NCI-H146 treated with DMSO at 0.1 percent for 48 hours (cell line): ENCODE measurements at regions not wholly inside any gene's neighbourhood (a gene's known extent, or its start where the extent isn't known, plus 50 kb on each side); places are given as distances from the start of the nearest gene placed in this dataset.
"Not testable (repeated sequence)": the region's sequence is repeated elsewhere in the genome, so short reads cannot be mapped to it uniquely, and the experiment has no call there.

ENCODE experiments used
- DNase-seq: peaks from one replicate; lab custom pipeline; 2025; ENCODE audit not compliant: unreplicated experiment; lab: John Stamatoyannopoulos, UW

DNA sequence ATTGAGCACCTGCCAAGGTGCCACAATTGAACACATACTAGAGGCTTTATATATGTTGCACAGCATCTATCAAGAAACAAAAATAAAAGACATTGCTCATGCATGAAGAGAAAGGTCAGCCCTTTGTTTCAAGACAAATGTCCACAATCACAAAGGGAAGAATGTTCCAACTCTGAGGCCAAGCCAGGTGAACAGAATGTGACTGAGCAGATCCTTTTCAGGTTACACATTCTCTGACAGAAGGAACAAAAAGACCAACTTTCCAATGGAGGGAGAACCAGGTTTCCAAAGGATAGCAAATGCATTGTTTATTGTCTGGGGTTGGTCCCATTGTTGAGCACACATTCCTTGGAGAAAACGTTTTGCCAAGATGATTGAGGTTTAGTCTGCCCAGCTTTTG, 50.2 kb upstream of the FAM174B start:
- DNase-seq: no peak

DNA sequence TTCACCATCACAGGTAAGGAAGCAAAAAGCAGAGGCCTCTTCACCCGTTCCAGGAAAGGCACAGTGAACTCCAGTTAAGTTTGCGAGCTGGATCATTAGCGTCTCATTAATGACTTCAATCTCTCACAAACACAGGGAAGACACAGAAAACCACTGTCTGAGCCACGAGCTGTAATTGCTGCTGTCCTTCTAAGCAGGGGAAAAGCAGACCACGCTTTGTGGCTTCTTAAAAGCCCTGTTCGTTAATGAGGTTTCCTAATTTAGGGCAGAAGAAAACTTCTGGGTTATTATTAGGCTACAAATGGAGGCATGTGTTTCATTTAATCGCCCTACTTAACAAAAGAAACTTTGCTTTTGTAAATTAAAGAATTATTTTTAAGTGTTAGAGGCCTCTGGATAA, 50.6 kb upstream of the FAM174B start:
- no peak for DNase-seq

DNA sequence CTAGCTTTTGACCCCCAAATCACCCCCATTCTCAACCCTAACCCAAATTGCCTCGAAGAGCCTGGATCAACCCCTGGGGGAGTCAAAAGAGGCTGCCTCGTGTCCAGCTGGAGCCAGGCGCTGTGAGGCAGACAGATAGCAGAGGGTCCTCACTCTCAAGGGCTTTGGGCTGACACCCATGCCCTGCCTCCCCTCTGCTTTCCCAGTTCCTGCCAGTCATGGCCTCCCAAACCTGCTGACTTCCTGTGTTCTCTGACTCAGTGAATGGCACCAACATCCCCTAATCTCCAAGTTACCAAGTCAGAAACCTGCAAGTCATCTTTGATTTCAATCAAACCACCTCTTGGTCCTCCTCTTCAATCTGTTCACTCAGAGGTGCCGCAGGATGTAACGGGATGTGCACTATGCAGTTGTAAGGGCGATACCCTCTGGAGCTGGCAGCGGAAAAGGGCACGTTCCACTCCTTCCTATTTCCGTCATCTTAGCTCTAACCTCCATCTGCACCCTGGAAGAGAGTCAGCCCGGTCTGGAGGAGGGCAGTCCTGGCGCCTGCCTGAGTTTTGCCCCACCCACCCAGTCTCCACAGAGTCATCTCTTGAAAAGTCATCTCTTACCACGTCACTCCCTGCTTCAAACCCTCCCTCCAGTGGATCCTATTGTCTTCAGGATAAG, 52.4 kb upstream of the FAM174B start:
- DNase-seq: no peak

DNA sequence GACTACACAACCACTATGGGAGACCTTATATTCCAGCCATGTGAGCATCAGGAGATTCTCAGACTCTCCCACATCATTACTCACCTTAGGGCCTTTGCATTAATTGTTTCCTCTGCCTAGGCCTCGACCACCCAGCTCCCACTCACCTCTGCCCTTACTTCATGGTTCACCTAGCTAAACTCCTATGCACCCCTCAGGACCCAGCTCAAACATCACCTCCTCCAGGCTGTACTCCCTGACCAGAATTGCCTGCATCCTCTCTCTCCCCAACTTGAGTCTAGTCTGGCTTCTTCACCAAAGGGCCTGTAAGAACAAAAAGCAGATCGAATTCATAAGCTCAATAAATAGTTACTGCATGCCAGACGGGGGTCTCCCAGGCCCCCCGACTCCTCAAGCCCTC, 53.1 kb upstream of the FAM174B start:
- DNase-seq: no peak

DNA sequence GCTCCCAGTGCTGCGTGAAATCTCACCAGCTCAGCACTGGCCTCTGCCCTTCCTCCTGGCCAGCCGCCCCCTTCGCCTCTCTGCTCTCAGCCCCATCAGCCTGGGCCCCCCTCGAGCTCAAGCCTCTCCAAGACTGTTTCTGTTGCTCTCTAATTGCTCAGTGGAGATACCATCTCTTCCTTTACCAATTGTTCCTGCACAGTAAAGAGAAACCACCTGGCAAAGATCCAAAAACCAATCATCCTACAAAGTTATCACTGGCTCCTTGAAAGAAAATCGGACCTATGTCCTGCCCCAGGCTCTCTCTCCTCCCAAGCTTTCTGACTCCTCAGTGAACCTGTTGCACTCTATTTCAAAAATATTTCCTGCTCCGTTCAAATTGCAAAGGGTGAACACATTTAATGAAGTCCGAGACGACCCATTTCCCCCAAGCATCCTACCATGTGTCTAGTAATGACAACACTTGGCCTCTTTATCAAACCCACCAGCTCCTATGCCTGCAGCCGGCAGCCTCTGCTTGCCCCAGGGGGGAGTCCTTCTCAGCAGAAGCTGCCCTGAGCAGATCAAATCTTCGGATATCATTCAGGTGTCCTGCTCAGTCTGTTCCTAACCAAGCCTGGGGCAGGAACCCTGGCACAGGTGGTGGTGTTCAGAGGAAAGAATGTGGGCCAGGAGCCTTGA, 53.7 kb upstream of the FAM174B start:
- no peak for DNase-seq

DNA sequence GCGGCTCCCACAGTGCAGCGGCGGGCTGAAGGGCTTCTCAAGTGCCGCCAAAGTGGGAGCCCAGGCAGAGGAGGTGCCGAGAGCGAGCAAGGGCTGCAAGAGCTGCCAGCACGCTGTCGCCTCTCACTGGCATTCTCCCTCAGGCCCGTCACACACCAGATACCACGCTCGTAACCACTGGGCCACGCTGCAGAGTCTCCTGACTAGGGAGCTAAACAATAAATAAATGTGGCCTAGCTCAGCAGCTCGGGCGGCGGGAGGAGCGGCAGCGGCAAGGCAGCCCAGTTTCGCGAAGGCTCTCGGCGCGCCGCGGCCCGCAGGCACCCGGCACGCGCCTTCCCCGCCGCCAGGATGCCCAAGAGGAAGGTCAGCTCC, 55.9 kb upstream of the FAM174B start:
- DNase-seq: no peak

DNA sequence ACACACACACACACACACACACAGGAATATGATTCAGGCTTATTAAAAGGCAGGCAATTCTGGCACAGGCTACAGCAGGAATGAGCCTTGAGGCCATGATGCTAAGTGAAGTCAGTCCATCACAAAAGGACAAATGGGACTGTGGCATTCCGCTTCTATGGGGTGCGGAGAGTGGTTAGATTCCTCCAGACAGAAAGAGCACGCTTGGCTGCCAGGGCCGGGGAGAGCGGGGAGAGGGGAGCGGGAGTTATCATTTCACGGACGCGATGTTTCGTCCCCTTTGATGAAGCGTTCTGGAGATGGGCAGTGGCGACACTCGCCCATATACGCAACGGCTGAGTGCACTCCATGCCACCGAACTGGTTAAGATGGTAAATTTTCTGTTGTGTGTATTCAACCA, 58.5 kb upstream of the FAM174B start:
- DNase-seq: no peak

DNA sequence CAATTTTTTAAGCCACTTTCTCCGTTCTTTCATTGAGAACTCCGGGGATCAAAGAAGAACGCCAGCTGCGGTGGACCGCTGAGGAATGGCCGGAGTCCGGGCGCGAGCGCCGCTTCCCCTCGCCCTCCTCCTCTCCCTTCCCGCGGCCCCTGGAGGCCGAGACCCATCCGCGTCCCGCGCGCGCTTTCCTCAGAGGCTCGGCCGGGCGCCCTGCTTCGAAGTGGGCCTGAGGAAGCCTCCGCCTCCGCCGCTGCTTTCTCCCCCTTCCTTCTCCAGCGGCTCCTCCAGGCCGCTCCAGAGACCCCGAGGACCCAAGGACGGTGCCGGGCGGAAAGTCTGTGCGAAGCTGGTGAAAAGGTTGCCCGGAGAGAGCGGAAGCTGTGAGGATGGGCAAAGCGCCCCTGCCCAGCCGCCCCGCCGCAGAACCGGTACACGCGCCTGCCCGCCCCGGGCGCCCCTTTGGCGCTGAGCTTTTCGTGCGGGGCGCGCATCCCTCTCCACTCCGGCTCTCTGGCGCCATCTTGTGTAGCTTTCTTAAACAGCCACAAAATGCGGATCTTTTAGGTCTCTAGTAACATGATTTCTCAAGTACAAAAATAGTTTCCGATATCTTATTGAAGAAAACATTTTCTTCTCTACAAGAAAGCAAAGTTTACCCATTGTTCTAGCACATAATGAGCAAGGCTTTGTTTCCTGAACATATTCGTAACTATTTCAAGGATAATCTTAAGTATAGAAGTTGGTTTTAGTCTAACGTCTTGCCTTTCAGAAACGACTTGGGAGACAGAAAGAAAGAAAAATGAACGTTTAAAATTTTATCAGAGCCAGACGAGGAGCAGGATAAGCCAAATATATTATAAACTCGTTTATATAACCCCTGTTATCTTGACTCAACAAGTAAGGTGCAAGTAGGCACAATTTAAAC, 59.2 kb upstream of the FAM174B start:
- DNase-seq: peak; percentile 49

DNA sequence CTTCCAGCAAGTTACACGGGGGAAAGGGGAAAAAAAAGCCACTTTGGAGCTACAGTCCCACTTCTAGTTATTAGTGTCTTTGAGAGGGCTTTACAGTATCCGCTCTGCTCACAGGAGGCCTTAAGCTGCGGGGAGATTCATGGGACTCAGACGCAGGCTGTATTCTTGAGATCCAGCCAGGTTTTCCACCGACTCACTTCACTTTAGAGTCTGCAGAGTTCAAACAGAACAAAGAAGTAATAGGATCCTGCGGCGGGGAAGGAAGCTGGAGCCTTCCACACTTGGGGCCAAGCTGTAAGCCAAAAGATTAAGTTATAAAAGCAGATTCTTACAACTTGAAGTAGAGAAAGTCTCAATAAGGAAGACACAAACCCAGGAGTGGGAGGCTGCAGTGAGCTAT, 60.2 kb upstream of the FAM174B start:
- DNase-seq: no peak

DNA sequence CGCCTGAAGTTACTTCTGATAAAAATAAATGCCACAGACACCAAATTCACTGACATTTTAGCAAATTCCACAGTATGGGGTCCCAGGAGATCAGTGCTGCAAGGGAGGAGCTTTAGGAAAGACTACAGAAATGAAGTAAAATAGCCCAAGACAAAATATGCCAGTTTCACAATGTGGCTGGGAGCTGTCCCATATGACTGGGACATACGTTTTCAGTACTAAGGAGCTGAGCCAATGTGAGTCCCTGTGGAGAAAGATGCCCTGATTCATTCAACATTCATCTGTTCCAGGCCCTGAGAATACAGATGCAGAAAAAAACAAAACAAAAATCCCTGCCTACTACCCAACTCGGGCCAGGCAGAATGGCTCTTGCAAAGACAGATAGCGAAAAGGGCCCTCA, 63.4 kb upstream of the FAM174B start:
- no peak for DNase-seq

DNA sequence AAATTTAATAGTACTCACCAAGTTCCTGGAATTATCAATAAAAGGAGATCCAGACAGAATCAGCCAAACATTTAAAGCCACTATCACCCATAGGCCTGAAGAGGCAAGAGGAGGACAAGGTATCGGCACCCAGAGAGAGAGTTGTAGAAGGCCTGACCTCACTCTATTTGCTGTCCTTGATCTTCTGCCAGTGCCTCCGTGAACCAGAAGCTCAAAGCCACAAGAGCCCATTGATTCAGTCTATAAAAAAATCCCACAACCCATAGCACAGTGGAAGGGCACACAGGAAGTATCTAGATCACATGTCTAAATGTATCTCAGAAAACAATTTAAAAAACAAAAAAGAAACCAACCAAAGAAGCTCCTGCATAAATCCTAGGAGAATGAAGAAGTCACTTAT, 68.6 kb upstream of the FAM174B start:
- no peak for DNase-seq

DNA sequence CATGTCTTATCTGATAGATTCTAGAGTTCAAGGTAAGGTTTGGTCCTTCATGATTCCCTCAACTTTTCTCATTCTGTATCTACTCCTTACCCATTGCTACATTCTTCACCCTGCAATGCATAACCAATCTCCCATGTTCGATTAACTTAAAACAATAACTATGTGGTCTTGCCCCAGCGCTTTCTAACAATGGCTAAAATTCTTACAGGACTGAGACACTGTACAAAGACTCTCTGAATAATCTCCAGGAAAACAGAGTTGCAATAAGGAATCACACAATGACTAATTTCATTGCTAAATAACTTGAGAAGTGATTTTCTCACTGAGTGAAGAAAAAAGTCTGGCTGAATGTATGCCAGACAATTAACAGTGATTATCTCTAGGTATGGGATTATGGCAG, 69.6 kb upstream of the FAM174B start:
- DNase-seq: no peak

DNA sequence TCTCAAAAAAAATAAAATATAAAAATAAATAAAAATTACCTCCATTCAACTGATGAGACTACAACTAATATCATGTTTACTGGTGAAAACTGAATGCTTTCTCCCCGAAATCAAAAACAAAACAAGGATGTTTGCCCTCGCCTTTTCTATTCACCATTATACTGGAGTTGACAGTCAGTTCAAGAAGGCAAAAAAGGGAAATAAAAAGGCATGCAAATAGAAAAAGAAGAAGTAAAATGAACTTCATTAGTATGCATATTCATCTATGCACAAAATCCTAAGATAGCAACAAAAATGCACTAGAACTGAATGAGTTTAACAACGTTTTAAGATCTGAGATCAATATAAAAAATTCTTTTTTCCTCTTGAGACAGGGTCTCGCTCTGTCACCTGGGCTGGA, 72.7 kb upstream of the FAM174B start:
- no peak for DNase-seq

DNA sequence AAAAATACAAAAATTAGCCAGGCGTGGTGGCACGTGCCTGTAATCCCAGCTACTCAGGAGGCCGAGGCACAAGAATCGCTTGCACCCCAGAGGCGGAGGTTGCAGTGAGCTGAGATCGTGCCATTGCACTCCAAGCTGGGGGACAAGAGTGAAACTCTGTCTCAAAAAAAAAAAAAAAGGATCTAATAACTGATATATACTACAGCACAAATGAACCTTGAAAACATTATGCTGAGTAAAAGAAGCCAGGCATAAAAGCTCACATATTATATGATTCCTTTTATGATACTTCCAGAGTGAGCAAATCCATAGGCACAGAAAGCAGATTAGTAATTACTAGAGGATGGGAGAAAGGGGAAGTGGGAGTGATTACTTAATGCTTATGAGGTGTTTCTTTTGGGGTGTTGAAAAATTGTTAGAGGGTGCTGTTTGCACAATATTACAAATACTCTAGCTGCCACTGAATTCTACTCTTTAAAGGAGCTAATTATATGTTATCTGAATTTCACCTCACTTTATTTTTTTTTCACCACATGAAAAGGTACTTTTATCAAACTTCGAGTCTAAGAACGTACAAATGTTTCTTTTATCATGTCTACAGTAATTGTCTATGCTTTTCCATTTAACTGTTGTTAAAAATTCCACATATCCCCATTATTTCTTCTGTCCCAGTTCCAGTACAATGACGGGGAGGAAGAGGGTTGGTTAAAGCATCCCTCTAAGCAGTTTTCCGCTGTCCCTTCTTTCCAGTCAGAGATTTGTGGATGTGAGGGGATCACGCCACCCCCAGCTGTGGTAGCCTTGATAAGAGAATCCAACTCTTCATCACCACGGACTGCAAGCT, 77.7 kb upstream of the FAM174B start:
- DNase-seq: no peak

DNA sequence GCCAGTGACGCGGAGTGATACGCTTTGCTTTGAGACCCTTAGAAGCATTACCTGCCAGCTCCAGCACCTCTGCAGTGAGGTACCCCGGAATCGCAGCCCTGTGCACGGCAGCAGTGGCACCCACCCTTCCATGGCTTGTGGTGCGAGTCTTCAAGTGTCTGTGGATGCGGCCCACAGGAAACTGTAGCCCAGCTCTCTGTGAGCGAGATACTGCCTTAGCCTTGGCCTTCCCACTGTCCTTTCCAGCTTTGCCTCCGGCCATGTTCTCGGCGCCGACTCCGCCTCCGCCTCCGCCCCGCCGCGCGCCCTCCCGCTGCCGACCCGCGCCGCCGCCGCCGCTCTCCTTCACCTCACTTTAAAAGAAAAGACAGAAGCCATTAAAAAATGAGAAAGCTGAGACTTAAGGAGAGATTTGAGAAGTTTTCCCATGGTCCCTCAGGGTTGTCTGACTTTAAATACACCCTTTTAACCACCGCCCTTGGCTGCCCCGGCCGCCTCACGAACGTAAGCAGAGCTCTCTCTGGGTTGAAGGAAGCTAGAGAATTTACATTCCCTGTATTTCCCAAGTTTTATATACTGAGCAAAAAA, 78.5 kb upstream of the FAM174B start:
- peak; percentile 49 for DNase-seq

DNA sequence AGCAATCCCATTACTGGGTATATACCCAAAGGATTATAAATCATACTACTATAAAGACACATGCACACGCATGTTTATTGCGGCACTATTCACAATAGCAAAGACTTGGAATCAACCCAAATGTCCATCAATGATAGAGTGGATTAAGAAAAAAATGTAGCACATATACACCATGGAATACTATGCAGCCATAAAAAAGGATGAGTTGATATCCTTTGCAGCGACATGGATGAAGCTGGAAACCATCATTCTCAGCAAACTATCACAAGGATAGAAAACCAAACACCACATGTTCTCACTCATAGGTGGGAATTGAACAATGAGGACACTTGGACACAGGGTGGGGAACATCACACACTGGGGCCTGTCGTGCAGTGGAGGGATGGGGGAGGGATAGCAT, 83.7 kb upstream of the FAM174B start:
- DNase-seq: not testable (repeated sequence)

DNA sequence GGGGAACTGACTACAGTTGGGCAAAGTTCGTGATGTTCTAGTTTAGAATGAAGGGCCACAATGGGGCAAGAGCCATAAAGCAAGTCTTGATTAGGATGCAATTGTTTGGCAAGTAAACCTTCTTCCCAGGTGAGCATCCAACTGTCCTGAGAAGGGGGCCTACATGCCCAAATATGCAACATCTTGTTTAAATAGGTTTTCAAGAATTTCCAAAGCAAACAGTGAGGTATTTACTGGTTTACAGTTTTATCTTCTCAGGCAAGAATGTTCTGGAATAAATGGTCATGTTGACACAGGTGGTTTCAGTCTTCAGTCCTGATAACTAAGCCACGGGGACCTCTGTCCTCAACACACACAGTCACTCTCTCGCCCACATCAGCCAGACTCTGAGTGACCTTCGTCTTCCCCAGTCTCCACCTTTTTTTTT, 90.3 kb upstream of the FAM174B start:
- no peak for DNase-seq

DNA sequence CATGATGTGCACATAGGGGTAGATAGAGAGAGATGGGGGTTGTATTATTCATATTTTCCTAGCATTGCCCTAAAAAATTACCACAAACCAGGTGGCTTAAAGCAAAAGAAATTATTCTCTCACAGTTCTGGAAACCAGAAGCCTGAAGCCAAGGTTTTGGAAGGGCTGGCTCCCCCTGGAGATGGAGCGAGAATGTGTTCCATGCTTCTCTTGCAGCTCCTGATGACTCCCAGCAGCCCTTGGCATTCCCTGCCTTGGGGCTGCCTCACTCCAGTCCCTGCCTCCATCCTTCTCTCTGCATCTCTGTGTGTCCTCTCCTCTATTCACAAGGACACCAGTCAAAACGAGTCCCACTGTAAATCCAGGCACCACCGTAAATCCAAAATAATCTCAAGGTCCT, 91.5 kb upstream of the FAM174B start:
- DNase-seq: no peak

DNA sequence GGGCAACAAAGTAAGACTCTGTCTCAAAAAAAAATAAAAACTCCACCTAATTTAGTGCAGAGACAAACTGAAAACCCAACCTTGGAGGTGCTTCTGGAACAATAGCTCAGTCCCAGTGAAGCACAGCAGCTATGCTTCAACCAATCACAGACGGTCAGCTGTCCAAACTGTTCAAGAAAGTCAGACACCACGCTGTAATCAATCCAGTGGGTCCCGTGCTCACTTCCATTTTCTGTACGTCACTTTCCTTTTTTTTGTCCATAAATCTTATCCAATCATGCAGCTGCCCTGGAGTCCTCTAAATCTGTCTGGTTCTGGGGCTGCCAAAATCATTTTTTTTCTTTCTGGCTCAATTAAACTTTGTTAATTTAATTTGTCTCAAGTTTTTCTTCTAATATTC, 93.6 kb upstream of the FAM174B start:
- no peak for DNase-seq

DNA sequence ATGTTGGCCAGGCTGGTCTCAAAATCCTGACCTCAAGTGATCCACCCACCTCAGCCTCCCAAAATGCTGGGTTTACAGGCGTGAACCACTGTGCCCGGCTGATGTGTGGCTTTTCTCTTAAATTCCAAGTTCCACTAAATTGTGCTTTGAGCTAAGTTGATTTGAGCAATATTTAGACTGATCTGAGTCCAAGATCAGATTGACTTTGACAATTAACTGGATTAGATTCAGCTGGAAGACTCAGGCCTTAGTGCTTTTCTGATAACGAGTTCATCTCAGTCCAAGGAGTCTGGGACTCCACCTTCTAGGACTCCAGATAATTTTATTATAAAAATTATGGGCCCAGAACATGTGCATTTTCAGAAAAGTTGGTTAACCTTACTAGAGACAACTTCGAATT, 94.4 kb upstream of the FAM174B start:
- no peak for DNase-seq

DNA sequence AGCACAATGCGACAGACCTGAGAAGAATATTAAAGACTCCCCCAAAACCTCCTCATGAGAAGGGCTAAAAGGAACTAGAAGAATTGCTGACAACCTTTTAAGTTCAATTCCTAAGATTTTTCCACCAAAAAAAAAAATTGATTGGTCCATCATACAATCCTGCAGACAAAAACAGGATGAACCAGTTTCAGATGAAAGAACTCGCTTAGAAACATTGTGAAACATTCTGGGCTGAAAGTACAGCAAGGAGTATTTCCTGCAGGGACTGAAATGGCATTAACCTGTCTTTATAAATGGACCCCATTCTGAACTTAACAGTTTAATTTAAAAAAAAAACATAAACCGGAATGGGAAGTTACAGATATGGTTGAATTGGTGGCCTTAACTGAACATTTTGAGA, 96.0 kb upstream of the FAM174B start:
- no peak for DNase-seq
